NCI-H2171 treated with DMSO at 0.1 percent for 48 hours (cell line): ENCODE measurements at regions not wholly inside any gene's neighbourhood (a gene's known extent, or its start where the extent isn't known, plus 50 kb on each side); places are given as distances from the start of the nearest gene placed in this dataset.
"Not testable (repeated sequence)": the region's sequence is repeated elsewhere in the genome, so short reads cannot be mapped to it uniquely, and the experiment has no call there.

Experiments used
- DNase-seq: peaks from one replicate; lab custom pipeline; 2025; lab: John Stamatoyannopoulos, UW

DNA sequence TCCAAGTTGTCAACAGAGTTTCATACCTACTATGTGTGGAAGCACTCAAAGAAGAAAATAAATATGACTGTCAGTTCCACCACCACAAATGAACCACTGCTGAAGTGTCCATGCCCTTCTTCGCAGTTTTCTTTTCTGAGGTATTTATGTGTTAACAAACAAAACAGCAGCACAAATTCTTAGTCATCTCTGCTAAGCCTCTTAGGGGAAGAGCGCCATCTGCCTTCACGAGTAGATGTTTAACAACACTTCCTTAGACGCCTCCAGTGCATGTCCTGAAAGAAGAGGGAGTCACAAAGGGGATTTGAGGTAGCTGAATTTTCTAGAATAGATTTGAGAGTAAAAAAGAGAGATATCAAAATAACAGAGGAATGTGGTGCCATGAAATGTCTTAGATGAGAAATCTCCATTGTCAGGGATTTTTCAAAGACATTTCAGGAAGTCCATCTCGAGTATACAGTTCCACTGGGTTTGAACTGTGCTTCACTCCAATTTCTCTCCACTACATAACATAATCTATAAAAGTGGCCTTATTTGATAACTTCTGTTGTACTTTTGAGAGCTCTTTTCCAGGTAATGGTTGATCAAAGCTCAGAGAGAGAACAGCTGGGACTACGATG, 775.3 kb upstream of the POM121L12 start:
- DNase-seq: no peak

DNA sequence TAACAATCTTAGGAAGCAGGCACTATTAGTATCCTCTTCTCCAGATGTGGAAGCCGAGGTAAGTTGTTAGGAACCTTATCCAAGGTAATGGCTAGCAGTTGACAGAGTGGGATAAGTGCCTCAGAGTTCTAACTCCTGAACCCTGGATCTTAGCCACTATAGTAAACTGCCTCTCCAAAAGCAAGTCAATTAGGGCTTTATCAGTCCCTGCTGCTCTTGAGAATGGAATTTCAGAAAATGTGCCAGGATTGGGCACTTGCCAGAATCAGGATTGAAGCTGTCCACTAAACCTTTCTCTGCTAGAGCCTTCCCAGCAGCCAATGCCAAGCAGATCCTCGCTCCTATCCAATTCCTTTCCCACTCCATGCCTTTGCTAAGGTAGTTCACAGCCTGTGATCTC, 777.5 kb upstream of the POM121L12 start:
- no peak for DNase-seq

DNA sequence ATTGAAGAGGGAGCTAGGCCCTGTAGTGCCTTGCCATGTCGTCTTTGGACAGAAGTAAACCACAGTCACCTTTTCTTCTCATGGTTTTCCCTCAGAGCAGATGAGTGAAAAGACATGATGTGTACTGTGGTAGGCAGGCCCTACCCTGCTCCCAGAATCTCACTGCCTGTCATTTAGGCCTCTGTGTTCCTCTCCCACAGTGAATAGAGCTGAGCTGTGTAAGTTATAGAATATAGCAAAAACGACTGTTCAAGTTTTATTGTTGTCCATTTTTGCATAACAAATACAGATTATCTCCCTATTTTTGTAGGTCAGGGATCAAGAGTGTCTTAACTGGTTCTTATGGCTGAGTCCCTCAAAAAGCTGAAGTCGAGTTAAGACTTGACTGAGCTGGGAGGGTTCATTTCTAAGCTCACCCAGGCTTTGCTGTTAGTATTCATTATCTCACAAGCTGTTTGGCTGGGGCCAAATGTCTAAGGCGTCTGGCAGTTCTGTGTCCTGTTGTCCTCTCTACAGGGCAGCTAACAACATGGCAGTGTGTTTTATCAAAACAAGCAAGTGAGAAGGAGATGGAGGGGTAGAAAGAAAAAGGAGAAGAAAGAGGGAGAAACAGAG, 780.9 kb upstream of the POM121L12 start:
- no peak for DNase-seq

DNA sequence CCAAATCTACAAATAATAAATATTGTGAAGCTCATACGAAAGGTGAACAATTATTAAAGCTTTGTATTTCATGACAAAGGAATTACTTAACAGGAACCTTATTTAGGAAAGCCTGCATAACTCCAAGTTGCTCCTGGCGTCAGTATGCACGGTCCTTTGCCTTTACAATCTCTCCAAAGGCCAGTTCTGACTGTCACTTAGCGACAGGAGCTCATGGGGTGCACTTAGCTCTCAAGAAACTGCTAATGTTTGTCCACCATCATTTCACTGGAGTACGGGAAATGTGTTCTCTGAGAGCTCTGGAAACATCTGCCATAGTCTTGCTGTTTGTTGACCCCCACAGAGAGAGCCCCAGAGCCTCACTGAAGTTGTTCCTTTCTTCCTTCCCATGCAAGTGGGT, 781.5 kb upstream of the POM121L12 start:
- no peak for DNase-seq

DNA sequence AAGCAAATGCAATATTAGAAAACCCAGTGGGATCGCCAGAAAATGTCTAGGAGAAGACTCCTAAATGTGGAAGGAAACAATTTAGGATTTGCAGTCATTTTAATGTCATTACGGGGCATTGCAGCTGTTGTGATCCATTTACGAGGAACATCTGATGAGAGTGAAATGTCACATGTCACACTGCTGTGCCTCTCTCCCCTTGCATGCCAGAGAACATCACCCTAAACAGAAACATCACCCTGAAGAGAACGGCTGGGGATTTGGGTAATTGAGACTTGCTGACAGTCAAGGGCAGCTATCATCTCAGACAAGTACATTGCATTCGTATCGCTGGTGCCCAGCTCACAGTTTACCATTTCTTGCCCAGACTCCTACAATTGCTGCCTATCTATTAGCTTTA, 785.7 kb upstream of the POM121L12 start:
- DNase-seq: no peak

DNA sequence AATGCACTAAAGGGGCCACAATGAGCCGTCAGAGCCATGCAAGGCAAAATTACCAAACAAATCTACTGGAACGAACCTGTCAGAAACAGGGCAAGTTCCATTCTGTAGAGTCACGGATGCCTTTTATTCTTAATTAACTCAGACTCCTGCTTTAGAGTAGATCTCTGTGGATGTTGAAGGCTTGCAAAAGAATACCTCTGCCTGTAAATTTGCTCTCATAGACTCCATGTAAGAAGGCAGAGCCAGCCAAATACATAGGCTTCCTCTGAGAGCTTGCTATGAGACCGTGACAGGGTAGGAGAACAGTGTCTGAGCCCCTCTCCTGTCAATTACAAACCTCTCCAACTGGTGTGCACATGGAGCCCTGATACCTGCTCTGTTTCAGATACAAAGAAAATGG, 787.9 kb upstream of the POM121L12 start:
- DNase-seq: no peak

DNA sequence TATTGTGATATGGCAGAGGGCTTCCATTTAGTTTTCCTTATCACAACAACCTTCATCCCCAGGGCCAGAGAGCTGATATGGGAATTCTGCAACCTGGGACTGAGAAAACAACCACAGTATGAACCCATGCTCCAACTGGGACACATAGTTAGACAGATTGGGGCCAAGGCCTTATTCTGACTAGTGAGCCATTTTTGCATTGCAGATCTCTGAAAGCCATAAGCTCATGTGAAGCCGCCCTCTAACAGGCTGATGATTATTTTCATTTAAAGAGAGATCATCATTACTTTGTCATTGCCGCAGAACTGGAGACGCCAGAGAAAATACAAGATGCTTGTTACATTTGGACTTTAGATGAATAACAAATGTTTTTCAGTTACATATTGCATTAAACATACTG, 791.7 kb upstream of the POM121L12 start:
- no peak for DNase-seq

DNA sequence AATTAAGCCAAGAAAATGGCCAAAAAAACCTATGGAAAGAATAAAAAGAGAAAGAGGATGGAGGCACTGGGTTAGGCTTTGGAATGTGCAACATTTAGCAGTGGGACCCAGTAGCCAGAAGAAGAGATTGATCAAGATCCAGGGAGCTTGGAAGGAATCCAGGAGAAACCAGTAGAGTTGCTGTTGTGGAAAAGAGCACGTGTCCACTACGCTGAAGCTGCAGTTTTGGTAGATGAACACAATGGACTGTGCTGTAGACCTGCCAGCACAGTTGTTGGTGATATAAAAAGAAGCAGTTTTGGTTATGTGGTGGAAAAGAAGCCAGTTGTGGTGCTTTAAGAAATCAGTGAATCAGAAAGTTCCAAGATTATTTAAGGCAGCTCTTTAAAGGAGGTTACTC, 802.2 kb upstream of the POM121L12 start:
- DNase-seq: no peak

DNA sequence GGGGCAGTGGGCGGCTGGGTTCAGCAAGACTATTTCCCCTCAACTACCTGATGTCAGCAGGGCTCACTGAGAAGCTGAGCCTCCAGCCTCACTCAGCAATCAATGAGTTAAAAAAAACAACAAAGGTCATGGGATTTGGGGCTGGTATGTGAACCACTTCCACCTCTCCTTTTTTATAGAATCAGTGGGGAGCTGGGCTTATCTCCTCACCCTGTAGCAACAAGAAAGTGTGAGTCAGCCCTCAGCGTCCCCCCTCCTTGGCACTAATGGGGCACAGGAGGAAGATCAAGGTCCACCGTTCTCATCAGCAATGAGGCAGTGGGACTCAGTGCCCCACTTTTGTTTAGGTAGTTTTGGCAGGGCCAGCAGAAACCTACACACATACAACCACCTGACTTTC, 823.5 kb upstream of the POM121L12 start:
- DNase-seq: no peak

DNA sequence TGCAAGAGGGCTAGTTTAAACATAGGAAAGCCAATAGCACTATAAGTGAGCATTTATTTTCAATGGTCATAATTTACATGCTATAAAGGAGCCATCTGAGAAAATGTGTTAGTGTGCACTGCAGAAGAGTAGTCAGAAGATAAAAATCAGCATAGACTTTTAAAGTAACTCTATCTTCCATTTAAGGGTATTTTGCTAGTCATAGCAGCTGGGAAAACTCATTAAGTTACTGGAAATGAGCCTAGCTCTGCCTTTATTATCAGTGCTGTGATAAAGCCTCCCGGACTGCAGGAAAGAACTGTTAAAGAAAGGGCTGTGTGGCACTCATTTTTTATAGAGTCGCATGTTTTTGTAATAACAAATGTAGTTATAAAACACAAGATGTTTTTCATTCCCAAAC, 825.8 kb upstream of the POM121L12 start:
- no peak for DNase-seq

DNA sequence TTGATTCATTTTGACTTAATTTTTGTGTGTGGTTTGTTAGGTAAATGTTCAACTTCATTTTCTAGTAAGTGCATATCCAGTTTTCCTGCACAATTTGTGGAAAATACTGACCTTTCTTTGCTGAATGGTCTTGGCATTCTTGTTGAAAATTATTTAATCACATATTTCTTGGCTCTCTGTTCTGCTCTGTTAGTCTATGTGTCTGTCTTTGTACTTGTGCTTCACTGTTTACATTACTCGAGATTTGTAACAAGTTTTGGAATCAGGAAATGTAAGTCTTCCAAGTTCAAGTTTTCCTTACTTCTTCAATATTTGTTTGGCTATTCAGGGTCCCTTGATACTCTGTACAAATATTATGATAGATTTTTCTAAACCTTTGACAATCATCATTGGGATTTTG, 838.2 kb upstream of the POM121L12 start:
- DNase-seq: no peak

DNA sequence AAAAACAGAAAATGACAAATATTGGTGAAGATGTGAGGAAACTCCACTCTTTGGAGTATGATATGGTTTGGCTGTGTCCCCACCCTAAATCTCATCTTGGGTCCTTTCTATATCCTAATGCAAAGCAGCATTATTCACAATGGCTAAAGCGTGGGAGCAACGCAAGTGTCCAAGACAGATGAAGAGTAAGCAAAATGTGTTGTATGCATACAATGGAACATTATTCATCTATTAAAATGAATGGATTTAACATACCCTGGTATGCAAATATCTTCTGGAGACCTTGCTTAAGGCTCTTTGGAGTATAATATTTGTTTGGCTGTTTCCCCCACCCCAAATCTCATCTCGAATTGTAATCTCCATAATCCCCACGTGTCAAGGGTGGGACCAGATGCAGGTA, 839.8 kb upstream of the POM121L12 start:
- no peak for DNase-seq

DNA sequence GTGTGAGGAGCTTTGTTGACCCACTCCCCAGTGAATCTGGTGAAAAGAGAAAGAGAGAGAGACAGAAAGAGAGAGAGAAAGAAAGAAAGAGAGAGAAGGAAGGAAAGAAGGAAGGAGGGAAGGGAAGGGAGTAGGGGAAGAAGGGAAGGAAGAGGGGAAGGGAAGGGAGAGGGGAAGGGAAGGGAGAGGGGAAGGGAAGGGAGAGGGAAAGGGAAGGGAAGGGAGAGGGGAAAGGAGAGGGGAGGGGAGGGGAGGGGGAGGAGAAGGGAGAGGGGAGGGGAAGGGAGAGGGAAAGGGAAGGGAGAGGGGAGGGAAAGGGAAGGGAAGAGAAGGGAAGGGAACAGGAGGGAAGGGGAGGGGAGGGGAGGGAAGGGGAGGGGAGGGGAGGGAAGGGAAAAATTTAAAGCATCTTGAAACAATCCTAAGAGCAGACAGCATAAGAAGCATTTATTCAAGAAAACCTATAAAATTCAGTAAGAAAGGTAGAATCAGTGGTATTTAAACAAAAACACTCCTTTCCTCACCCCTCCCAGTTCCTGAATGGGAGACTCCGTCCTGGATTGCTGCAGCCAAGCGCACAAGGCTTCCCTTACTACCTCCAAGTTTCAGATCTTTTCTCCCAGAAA, 846.2 kb upstream of the POM121L12 start:
- DNase-seq: no peak

DNA sequence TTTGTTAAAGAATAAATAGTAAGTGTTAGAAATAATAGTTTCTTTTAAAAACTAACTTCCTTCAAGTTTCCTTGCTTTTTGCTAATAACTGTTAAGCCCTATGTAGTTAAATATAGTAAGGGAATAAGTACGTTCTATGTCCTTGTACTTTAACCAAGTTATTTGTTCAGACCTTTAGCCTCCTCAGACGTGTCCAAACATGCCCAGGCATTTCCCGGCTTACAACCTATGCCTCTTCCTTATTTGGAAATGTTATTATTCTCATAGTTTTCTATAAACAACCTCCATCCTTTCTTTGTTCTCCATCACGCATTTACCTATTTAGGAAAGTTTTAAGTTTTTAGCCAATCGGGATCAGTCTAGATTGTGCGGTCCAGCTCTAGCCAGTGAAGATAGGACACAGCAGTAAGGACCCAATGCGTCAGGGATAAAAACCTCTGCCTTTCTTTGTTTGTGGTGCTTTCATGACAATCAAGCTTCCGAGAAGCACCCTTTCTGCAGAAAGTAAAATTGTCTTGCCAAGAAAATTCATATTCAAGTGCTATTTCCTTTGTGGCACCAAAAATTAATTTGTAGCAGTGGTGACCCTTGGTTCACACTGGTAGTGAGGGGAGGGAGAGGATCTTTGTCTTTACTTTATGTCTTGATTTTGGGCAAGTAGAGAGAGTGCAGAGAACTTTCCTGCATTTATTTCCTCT, 851.3 kb upstream of the POM121L12 start:
- DNase-seq: no peak

DNA sequence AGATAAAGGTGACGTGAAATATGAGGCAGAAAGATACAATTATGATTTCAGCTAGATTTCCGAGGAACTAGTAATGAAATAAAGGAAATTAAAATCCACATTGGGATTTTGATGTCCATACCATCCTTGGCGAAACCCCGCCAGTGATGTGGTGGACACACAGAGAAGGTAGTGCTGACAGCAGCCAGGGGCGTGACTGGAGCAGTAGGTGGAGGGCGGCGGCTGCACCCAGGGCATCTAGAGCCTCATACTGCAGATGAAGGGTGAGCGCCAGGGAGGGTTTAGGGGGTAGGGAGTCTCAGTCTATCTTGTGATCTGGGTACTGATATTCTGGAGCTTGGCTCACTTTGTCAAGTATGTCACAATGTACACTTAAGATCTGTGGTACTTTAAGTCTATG, 855.5 kb upstream of the POM121L12 start:
- DNase-seq: no peak

DNA sequence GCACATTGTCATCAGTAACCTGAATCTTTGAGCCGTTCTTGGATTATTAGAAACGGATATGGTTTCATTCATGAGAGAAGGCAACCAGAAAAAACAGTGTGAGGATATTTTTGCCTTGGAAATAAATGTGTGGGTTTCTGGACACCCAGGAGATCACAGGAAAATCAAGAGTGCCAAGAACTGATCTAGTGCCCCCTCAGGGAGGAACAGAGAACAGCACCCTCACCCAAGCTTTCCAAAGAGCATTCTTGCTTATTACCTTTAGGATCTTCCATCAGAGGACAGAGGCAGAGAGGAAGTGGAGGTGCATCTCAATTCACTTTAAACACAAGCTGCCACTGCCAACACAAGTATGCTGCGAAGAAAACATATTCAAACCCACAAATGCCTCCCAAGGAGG, 851.5 kb upstream of the COBL start:
- DNase-seq: no peak

DNA sequence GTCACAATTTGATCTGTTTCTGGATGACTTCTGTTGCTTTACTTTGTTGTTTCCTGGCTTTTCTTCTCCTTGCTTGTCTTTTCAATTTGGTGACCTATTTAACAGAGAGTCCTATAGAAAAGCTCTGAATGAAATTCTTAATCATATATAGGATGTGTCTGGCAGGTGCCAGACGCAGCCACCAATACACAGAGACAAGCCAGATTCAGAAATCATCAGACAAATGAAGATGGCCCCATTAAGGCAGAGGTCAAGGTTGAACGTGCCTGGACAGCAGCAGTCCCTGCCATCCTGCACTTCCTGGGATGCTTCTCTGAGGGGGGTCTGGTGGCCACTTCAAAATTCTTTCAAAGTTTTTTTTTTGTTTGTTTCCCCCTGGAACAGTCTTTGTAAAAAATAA, 846.7 kb upstream of the COBL start:
- no peak for DNase-seq

DNA sequence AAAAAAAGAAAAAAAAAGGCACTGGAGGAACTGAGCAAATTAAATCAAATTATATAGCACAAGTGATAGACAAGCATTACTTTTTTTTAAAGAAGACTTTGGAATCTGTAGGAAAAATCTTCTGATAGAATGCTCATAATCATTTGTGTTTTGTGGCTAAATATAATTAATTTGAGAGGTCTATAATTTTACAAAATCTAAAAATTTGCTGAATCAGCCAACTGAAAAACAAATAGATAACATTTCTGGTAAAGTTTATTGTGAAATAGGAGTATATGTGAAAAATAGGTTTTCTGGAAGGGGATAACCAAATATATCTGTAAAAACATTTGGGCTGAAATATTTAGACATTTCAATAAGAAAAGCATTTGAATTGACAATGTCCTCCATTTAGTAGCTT, 844.9 kb upstream of the COBL start:
- DNase-seq: no peak

DNA sequence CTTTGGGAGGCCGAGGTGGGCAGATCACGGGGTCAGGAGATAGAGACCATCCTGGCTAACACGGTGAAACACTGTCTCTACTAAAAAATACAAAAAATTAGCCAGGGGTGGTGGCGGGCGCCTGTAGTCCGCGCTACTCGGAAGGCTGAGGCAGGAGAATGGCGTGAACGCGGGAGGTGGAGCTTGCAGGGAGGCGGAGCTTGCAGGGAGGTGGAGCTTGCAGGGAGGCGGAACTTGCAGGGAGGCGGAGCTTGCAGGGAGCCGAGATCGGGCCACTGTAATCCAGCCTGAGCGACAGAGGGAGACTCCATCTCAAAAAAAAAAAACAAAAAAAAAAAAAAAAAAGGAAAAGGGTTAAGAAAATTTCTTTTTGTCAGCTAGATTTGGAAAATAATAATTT, 842.8 kb upstream of the COBL start:
- DNase-seq: not testable (repeated sequence)

DNA sequence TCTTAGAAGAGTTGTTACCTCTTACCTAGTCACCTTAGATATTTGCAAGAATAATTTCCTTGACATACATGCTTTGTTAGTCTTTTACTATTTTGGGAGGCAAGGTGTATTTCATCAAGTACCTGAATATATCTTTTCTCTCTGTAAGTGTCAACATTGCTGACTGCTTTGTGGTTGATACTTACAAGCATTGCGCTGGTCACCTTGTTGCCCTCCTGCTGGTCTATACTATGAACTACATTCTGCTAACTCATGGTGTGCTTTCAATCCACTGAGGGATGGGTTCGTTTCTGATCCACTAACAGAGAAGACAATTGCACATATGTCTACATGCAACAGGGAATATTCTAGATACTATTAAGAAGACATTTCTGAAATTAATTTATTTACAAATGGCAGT, 837.8 kb upstream of the COBL start:
- DNase-seq: no peak

DNA sequence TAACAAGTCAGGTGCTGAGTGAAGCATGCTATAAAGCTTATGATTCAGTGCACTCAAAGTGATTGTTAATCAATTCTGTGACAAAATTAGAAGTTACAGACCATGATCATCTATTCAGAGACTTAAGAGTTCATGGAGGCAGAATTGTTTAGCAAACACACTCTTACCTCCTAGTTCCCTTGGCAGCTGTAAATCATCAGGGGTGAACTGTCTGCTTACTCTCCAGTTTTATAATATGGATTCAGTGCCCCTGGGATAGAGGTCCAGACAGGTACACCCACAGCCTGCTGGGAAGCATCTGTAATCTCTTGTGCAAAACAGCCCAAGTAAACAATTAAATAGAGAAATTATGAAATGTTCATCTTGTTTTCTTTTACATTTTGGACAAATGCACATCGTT, 835.0 kb upstream of the COBL start:
- no peak for DNase-seq

DNA sequence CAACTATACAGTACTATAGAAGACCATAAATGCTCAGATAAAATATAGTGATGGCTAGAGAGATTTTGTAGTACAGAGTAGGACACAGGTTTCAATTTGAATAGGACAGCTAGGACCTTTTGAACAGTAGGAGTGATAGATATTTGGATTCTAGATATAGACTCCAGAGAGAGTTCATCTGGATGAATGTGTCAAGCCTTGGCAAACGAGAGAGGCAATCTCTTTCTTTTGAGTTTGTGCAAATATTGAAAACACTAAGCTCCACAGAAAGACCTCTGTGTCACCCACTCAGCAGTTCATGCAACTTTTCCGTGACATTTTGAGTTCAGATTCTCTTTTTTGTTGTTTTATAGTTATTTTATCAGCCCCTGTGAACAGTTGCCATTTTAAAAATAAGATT, 834.3 kb upstream of the COBL start:
- no peak for DNase-seq

DNA sequence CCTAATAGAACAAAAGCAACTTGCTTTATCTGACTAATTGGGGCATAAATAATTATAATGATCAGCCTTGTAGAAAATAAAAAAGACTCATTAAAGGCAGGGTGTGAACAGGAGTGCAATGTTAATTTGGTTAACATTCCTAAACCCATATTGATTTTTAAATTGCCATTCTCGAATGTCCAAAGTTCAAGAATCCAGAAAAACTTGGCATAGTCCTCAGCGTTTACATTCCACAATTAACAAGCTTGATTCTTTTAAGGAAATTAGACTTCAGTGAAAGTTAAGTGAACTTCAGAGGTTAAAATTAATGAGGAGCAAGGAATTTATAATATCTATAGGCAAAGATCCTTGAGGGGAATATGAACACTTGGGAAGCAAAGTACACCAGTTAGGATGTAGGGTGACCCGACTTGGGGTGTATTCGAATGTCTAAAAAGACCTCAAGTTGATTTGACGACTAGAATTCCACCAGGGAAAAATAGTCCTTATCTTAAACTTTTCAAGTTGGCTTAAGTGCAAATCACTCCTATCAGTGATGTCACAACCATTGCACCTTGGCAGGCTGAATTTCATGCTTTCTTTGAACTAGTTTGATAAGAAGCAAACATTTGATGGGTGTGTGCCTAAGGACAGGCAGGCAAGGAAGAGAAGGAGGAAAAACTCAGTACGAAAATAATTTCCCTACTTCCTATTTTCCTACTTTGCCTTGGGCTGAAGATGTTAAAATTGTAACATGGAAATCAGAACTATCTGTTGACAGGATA, 830.4 kb upstream of the COBL start:
- DNase-seq: no peak
